Retina (tissue), 1 donor: ENCODE measurements at regions not wholly inside any gene's neighbourhood (a gene's known extent, or its start where the extent isn't known, plus 50 kb on each side); places are given as distances from the start of the nearest gene placed in this dataset.
A peak's percentile ranks its signal among the peaks of the same experiment; 100 is the strongest.
"Not testable (repeated sequence)": the region's sequence is repeated elsewhere in the genome, so short reads cannot be mapped to it uniquely, and the experiment has no call there.

Experiments used
- DNase-seq: peaks from one replicate; pipeline ENCODE4 v3.0.0-alpha.2; 2016

- DNase-seq: no peak
Observed at GRCh38 chr16:85521552-85522307, 91.4 kb upstream of the GSE1 start.

DNA sequence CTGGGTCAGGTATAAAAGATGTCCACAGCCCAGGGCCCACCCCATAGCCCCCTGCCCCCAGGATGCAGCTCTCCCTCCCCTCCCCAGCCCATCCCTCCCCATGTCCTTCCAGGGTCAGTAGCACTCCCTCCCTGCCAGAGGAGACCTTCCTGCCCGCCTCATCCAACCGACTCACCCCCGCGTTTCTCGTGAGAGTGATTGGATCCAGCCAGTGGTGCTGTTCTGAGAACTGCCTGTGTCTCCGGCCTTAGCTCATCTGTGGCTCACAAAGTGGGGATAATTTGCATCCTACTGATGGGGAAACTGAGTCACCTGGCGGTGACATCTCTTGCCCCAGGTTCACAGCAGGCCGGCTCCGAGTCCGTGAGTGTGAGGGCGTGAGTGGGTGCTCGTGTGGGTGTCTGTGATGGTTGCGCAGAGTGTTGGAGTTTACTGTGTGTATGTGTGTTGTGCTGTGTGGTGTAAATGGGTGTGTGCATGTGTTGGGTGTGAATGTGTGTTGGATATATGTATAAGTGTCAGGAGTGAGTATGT, 90.7 kb upstream of the GSE1 start:
- DNase-seq: no peak

- no peak for DNase-seq
Observed at GRCh38 chr16:85522842-85523601, 90.1 kb upstream of the GSE1 start.

GRCh38 chr16:85523602-85524364, 89.3 kb upstream of the GSE1 start:
- DNase-seq: no peak

- DNase-seq: no peak
Observed at GRCh38 chr16:85524365-85524629, 88.8 kb upstream of the GSE1 start.

DNA sequence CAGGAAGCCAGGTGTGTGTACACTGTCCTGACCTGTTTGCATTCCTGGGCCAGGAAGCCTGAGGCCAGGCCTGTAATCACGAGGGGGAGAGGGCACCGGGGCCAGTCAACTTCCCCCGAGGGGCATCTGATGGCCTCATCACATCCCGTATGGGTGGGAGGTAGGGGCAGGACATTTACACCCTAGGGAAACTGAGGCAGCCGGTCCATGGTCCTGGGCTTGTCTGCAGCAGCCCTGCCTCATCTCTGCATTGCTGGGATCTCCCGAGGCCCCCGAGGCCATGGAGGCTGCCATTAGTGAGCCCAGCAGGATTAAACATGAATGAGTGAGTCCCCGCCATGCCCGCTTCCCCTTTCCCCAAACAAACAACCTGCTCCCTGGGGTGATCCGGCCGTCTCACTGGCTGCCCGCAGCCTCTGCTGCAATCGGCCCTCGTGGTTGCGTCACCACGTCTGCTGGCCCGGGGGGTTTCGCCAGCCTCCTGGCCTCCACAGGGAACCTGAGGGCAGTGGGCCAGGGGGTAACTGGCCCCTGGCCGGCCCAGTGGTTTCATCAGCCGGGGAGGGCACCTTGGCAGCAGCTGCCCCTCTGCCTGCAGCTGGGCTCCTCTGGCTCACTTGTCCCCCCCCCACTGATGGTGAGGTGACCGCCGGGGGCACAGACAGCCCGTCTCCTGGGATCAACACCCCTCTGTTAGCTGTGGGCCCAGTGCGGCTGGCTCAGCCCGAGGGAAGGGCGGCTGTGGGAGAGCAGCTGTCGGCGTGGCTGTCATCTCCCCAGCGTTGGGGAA, 88.3 kb upstream of the GSE1 start:
- DNase-seq: peak; percentile 77

DNA sequence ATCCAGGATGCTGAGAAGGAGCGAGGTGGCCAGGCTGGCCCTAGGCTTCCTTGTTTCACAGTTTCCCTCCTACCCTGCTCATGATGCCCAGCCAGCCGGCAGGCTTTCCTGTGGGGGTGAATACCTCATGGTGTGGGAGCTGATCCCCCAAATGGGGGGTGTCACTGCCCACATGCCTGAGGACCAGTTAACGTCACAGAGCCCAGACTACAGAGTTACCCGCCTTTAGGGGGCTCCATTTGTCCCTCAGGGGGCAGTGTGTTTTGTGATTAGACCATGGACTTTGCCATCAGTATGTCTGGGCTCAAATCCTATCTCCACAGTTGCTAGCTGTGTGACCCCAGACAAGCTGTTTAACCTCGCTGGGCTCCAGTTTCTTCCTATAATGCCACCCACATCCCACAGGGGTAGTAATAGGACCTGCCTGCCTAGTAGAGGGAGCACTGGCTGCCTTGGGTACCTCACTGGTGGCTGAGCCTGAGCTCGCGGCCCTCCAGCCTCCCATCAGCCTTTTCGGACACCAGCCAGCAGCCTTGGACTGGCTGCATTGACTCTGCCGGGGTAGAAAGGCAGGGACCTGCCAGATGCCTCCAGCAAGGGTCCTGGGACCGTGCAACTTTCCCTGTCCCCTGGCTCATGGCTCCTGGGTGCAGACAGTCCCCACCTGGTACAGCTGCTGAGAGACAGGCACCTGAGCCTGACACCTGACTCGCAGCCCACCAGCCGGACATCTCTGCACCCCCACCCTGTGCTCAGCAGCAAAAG, 87.5 kb upstream of the GSE1 start:
- DNase-seq: no peak

DNA sequence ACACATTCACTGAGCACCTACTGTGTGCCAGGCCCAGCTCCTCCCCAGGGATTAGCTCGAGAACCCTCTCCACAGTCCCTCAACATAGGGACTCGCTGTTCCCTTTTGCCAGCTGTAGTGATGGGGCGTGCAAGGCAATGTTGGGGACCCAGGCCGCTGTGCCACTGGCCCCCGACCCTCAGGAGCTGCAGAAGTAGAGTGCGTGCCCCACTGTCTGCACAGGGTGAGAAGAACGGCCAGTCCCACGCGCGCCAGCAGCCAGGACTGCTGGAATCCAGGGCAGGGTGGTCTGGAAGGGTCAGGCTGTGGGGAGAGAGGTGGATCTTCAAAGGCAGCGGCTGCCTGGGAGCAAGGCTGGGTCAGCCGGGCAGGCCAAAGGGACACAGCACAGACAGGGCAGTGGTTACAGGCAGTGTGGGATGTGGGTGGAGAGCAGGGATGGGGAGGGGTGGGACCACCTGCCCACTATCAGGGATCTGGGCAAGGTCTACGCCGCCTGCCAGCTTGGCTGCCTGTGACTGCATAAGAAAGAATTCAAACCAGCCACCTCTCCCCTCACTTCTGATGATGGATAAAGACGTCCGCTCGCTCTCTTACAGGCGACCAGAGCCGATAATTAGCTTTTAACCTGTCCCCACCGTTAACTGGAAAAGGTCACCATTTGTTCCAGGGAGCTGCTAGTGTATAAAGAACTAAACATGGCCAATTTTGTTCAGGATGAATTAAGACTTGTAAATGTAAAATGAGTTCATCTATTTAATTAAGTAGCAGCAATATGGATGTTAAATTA, 86.7 kb upstream of the GSE1 start:
- DNase-seq: no peak

DNA sequence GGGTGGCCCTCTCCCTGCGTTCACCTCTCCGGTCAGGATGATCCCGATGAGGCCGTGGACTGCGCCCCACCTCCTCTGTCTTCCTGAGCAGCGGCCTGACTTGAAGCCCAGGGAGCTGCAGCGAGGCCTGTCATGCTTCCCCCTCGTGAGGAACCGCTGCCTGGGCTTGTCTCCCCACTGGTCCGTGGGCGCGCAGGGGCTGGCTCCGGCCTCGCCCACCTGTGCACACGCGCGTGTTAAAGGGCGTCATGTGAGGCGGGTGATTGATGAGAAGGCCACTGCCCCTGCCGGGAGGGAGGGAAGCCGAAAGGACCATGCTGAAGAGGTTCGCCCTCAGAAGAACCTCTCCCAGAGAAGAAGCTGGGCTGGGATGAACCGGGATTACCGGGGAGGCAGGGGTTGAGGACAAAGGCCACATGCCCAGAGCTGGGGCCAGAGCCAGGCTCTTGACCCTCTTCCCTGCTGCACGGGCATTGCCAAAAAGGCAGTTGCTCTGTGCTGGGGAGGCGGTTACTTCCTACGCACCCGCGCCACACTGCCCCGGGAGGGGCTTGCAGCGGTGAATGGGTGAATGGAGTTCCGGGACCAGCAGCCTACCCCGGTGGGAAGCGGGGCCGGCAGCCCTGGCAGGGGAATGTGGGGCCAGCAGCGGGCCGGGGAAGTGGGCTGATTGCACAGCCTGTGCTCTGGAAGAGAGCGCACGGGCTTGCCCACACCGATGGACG, 85.9 kb upstream of the GSE1 start:
- no peak for DNase-seq

- DNase-seq: no peak
Observed at GRCh38 chr16:85527767-85528297, 85.3 kb upstream of the GSE1 start.

DNA sequence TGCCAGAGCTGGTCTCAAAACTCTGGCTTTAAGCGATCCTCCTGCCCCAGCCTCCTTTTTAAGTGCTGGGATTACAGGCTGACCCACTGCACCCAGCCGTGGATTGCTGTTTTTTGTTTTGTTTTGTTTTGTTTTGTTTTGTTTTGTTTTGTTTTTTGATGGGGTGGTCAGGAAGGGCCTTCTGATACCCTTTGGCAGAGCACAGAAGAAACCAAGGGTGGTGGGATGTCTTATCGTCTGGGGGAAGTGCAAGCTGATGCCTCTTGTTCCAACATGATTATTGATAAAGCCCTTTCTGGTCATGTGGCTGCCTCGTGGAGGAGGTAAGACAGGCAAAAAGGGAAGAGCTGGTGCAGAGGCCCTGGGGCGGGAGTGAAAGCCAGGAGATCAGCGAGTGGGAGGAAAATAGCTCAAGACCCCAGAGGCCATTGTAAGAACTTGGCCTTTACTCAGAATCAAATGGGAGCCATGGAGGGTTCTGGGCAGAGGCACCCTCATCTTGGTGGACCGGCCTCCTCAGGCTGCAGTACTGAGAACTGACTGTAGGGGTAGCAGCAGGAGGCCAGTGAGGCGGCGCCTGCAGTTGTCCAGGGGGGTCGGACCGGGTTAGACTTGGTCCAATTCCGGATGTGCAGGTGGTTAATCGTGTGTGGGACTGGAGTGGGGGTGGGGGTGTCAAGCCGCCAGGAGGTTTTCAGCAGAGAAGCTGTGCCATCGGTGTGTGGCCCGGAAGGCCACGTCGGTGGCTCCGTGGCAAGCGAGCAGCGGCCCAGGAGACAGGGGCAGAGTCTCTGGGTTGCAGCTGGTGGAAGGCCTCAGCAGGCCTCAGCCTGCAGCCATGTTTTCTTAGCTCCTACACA, 84.4 kb upstream of the GSE1 start:
- DNase-seq: no peak

GRCh38 chr16:85529489-85530369, 83.4 kb upstream of the GSE1 start:
- DNase-seq: no peak

GRCh38 chr16:85530370-85530739, 82.8 kb upstream of the GSE1 start:
- no peak for DNase-seq

DNA sequence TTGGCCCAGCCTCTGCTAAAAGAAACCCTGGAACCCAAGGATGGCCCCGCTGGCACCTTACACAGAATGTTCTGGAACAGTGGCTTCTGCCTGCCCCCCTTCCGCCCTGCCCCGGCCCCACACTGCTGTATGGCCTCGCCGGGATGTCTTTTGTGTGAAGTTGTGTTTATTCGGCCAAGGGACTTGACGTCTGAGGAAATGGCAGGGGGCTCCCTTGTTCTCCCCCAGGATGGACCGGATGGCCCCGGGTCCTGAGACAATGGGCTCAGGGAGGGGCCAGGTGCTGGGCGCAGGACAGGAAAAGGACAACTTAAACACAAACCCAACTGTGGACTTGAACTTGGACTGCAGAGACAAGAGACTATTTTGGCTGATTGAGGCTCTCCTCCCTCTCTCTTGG, 81.6 kb upstream of the GSE1 start:
- DNase-seq: no peak

DNA sequence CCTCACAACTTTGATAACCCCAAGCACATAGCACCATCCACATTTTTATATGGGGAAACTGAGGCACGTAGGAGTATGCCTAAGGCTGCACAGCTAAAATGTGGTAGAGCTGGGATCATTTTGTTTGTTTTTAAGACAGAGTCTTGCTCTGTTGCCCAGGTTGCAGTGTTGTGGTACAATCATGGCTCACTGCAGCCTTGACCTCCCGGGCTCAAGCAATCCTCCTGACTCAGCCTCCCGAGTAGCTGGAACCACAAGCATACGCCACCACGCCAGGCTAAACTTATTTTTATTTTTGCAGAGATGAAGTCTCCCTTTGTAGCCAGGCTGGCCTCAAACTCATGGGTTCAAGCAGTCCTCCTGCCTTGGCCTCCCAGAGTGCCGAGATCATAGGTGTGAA, 81.0 kb upstream of the GSE1 start:
- DNase-seq: no peak

GRCh38 chr16:85533593-85533992, 79.5 kb upstream of the GSE1 start:
- not testable (repeated sequence) for DNase-seq

- no peak for DNase-seq
Observed at GRCh38 chr16:85534536-85535351, 78.4 kb upstream of the GSE1 start.
